SK-N-SH (cell line): ENCODE measurements at regions not wholly inside any gene's neighbourhood (a gene's known extent, or its start where the extent isn't known, plus 50 kb on each side); places are given as distances from the start of the nearest gene placed in this dataset.
A peak's percentile ranks its signal among the peaks of the same experiment; 100 is the strongest.

Experiments used
- CTCF ChIA-PET: fragments of 300-600, 350-600 bp; formaldehyde crosslinking; extraction: SDS; loops from one replicate; lab custom pipeline; 2021; lab: Yijun Ruan, JAX
- POLR2A ChIA-PET: fragments of 350-600 bp; sonication (Branson Sonifier 250); formaldehyde crosslinking; extraction: SDS; loops from one replicate; lab custom pipeline; 2020; ENCODE audit warnings: antibody characterized with exemption, inconsistent platforms; lab: Yijun Ruan, JAX
- DNase-seq: peaks from one replicate; pipeline ENCODE4 v3.0.0; 2012
- H2AFZ ChIP-seq: fragments of 200-600 bp; sonication (generic); 2 replicates; pipeline ENCODE4 v1.8.1; 2016; ENCODE audit warnings: antibody characterized with exemption, mild to moderate bottlenecking, low read depth
- H3F3A ChIP-seq: fragments of 200-600 bp; sonication (generic); replicated peaks from 2 replicates; pipeline ENCODE3; 2016; ENCODE audit warnings: antibody characterized with exemption, mild to moderate bottlenecking; ENCODE audit not compliant: insufficient read depth
- H3K27ac ChIP-seq, 2 experiments: fragments of 200-500 bp in 1 of 2; fragments of 200-600 bp in 1 of 2; sonication (Bioruptor generic) in 1 of 2; sonication (generic), shearing (Covaris generic) in 1 of 2; 2 replicates each; pipeline versions ENCODE4 v1.5.1 to v1.6.1; 2014 to 2016; ENCODE audit warnings: low read depth in 2 of 2, inconsistent platforms in 1 of 2, low read length in 1 of 2, mild to moderate bottlenecking in 1 of 2, mixed read lengths in 1 of 2
- H3K27me3 ChIP-seq: fragments of 200-600 bp; sonication (generic), shearing (Covaris generic); 2 replicates; pipeline ENCODE4 v1.6.1; 2016; ENCODE audit warnings: mixed run types; ENCODE audit not compliant: insufficient read depth
- H3K36me3 ChIP-seq, 2 experiments: fragments of 200-500 bp in 1 of 2; fragments of 200-600 bp in 1 of 2; sonication (Bioruptor generic) in 1 of 2; sonication (generic) in 1 of 2; replicated peaks in 1 of 2; 2 replicates each; pipeline versions ENCODE3 to v1.5.1; 2014 to 2016; ENCODE audit warnings: low read length in 1 of 2, mild to moderate bottlenecking in 1 of 2; ENCODE audit not compliant: insufficient read depth in 2 of 2, control insufficient read depth in 1 of 2
- H3K4me1 ChIP-seq, 2 experiments: fragments of 200-500 bp in 1 of 2; fragments of 200-600 bp in 1 of 2; sonication (Bioruptor generic) in 1 of 2; sonication (generic), shearing (Covaris generic) in 1 of 2; 2 replicates each; pipeline versions ENCODE4 v1.5.1 to v1.6.1; 2014 to 2016; ENCODE audit warnings: low read depth in 1 of 2, low read length in 1 of 2, mixed run types in 1 of 2; ENCODE audit not compliant: insufficient read depth in 2 of 2, control insufficient read depth in 1 of 2
- H3K4me2 ChIP-seq: fragments of 200-600 bp; sonication (generic), shearing (Covaris generic); 2 replicates; pipeline ENCODE4 v1.6.1; 2017; ENCODE audit warnings: mixed run types
- H3K4me3 ChIP-seq, 2 experiments: fragments of 200-500 bp in 1 of 2; fragments of 200-600 bp in 1 of 2; sonication (Bioruptor generic) in 1 of 2; sonication (generic), shearing (Covaris generic) in 1 of 2; 2 replicates each; pipeline versions ENCODE4 v1.5.1 to v1.8.1; 2014 to 2016; ENCODE audit warnings: low read depth in 2 of 2, inconsistent platforms in 1 of 2, low read length in 1 of 2, mild to moderate bottlenecking in 1 of 2, mixed read lengths in 1 of 2, moderate library complexity in 1 of 2
- H3K79me2 ChIP-seq: fragments of 200-600 bp; sonication (generic); 2 replicates; pipeline ENCODE4 v1.8.1; 2017; ENCODE audit warnings: mild to moderate bottlenecking; ENCODE audit not compliant: insufficient read depth
- H3K9ac ChIP-seq: fragments of 200-600 bp; sonication (generic); 2 replicates; pipeline ENCODE4 v1.6.1; 2017; ENCODE audit warnings: mixed run types
- H3K9me2 ChIP-seq: fragments of 200-600 bp; sonication (generic); 2 replicates; pipeline ENCODE4 v1.6.1; 2017; ENCODE audit warnings: mixed run types
- H3K9me3 ChIP-seq: fragments of 200-600 bp; sonication (generic); 2 replicates; pipeline ENCODE4 v1.6.1; 2017; ENCODE audit warnings: mixed run types, mild to moderate bottlenecking, moderate library complexity
- H4K20me1 ChIP-seq: fragments of 200-600 bp; sonication (generic); 2 replicates; pipeline ENCODE4 v1.6.1; 2017; ENCODE audit warnings: mild to moderate bottlenecking, mixed run types; ENCODE audit not compliant: insufficient read depth
- CHD2 ChIP-seq: fragments of 150-350 bp; IDR thresholded peaks from 2 replicates; pipeline ENCODE4 v1.6.1; 2018; ENCODE audit warnings: low read length; ENCODE audit not compliant: partially characterized antibody
- EZH2phosphoT487 ChIP-seq: fragments of 200-600 bp; sonication (generic); IDR thresholded peaks from 2 replicates; pipeline ENCODE4 v1.6.1; 2017; ENCODE audit warnings: low read depth, mixed run types, mild to moderate bottlenecking, antibody characterized with exemption, moderate library complexity, borderline replicate concordance
- FOSL2 ChIP-seq: IDR thresholded peaks from 2 replicates; pipeline ENCODE4 v1.4.0; 2012; ENCODE audit warnings: low read depth, mild to moderate bottlenecking, moderate library complexity, borderline replicate concordance
- JUND ChIP-seq: IDR thresholded peaks from 2 replicates; pipeline ENCODE4 v1.4.0; 2012
- MEF2A ChIP-seq: IDR thresholded peaks from 2 replicates; pipeline ENCODE4 v1.4.0; 2012; ENCODE audit warnings: low read depth, borderline replicate concordance
- MXI1 ChIP-seq: IDR thresholded peaks from 2 replicates; pipeline ENCODE4 v1.6.1; 2012; ENCODE audit warnings: mild to moderate bottlenecking, low read depth, low read length, improper control_type of control experiment
- NFIC ChIP-seq: IDR thresholded peaks from 2 replicates; pipeline ENCODE4 v1.4.0; 2012; ENCODE audit warnings: borderline replicate concordance
- RAD21 ChIP-seq: IDR thresholded peaks from 2 replicates; pipeline ENCODE4 v1.6.1; 2012; ENCODE audit warnings: mild to moderate bottlenecking, low read length
- SIN3A ChIP-seq: IDR thresholded peaks from 2 replicates; pipeline ENCODE4 v1.6.1; 2012; ENCODE audit warnings: low read depth, mild to moderate bottlenecking, low read length, moderate library complexity, borderline replicate concordance
- SMC3 ChIP-seq: IDR thresholded peaks from 2 replicates; pipeline ENCODE4 v1.6.1; 2012; ENCODE audit warnings: low read depth, low read length, improper control_type of control experiment
- TCF12 ChIP-seq: IDR thresholded peaks from 2 replicates; pipeline ENCODE4 v1.4.0; 2012
- WGBS: methylation state at CpG from one replicate; pipeline ENCODE4 v1.1.6; 2017; ENCODE audit warnings: low lambda C conversion rate; 5-methylcytosine and 5-hydroxymethylcytosine counted together
- TF ChIP-seq, protein P1 (sequence below): fragments of 150-350 bp; IDR thresholded peaks from 2 replicates; pipeline ENCODE4 v1.6.1; 2016; ENCODE audit warnings: mild to moderate bottlenecking, low read depth, low read length
- TF ChIP-seq, protein P2 (sequence below): IDR thresholded peaks from 2 replicates; pipeline ENCODE4; 2012
- TF ChIP-seq, protein P3 (sequence below): fragments of 200-600 bp; sonication (generic); IDR thresholded peaks from 2 replicates; pipeline ENCODE4 v1.6.1; 2017; ENCODE audit warnings: antibody characterized with exemption, mild to moderate bottlenecking, moderate library complexity
- TF ChIP-seq, protein P4 (sequence below): IDR thresholded peaks from 2 replicates; pipeline ENCODE4 v1.4.0; 2012; ENCODE audit warnings: low read depth, borderline replicate concordance

DNA sequence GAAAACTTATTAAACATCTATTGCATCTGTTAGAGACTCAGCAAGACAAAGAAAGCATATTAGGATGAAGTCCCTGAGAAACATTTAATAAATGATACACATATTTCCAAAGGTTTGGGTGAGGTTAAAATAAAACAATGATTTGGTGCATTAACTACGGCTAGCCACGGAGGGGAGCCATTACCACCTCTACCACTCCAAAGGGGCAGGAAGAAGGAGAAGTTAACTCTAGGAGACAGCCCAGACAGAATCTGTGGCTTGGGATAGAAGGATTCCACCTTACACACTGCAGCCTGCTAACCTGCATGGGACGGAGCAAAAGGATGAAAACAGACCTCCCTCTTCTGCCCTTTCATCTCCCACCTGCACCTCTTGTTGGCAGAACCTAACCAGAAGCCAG lies 189.1 kb upstream of the C1QTNF7 start:
- no peak overlapping the region for H3K4me2 ChIP-seq
- H3K27me3 ChIP-seq: no peaks in the 10 kb centered on the region
- no peak overlapping the region for H3K9ac ChIP-seq
- CTCF ChIA-PET: interaction anchor here (0.6 to 5.7 kb wide), 10 partner anchors 16 to 1584 kb away, joined by 3 to 61 read pairs (median 4); no protein-coding TSS in a partner anchor
- peak; percentile 65 for DNase-seq
- no peaks in the 10 kb centered on the region for H3K9me2 ChIP-seq
- H3F3A ChIP-seq: peaks cover 10% of the 10 kb centered on the region
- 30% methylated on average over 3 of the region's 3 CpGs for WGBS
- H3K27ac ChIP-seq: no peak overlapping the region
- no peaks in the 10 kb centered on the region for H4K20me1 ChIP-seq
- H3K36me3 ChIP-seq: no peaks in the 10 kb centered on the region
- no peaks in the 10 kb centered on the region for H3K79me2 ChIP-seq
- H3K4me3 ChIP-seq: no peak overlapping the region
- H3K4me1 ChIP-seq: peaks cover 2 to 25% of the 10 kb centered on the region in 2 experiments; a peak in 3 of 4 replicates
- no peaks in the 10 kb centered on the region for H3K9me3 ChIP-seq
- no peak overlapping the region for H2AFZ ChIP-seq
- TF ChIP-seq, protein P1, sequence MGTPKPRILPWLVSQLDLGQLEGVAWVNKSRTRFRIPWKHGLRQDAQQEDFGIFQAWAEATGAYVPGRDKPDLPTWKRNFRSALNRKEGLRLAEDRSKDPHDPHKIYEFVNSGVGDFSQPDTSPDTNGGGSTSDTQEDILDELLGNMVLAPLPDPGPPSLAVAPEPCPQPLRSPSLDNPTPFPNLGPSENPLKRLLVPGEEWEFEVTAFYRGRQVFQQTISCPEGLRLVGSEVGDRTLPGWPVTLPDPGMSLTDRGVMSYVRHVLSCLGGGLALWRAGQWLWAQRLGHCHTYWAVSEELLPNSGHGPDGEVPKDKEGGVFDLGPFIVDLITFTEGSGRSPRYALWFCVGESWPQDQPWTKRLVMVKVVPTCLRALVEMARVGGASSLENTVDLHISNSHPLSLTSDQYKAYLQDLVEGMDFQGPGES: no peak
- TF ChIP-seq CHD2 (no peak), FOSL2 (no peak), MXI1 (no peak), SMC3 (peak; percentile 94), EZH2phosphoT487 (no peak), MEF2A (no peak), SIN3A (no peak), RAD21 (peak; percentile 90)
- TF ChIP-seq, protein P2, sequence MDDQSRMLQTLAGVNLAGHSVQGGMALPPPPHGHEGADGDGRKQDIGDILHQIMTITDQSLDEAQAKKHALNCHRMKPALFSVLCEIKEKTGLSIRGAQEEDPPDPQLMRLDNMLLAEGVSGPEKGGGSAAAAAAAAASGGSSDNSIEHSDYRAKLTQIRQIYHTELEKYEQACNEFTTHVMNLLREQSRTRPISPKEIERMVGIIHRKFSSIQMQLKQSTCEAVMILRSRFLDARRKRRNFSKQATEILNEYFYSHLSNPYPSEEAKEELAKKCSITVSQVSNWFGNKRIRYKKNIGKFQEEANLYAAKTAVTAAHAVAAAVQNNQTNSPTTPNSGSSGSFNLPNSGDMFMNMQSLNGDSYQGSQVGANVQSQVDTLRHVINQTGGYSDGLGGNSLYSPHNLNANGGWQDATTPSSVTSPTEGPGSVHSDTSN: no peak
- TF ChIP-seq, protein P3, sequence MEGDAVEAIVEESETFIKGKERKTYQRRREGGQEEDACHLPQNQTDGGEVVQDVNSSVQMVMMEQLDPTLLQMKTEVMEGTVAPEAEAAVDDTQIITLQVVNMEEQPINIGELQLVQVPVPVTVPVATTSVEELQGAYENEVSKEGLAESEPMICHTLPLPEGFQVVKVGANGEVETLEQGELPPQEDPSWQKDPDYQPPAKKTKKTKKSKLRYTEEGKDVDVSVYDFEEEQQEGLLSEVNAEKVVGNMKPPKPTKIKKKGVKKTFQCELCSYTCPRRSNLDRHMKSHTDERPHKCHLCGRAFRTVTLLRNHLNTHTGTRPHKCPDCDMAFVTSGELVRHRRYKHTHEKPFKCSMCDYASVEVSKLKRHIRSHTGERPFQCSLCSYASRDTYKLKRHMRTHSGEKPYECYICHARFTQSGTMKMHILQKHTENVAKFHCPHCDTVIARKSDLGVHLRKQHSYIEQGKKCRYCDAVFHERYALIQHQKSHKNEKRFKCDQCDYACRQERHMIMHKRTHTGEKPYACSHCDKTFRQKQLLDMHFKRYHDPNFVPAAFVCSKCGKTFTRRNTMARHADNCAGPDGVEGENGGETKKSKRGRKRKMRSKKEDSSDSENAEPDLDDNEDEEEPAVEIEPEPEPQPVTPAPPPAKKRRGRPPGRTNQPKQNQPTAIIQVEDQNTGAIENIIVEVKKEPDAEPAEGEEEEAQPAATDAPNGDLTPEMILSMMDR: peak; percentile 67
- POLR2A ChIA-PET: no interaction called here

DNA sequence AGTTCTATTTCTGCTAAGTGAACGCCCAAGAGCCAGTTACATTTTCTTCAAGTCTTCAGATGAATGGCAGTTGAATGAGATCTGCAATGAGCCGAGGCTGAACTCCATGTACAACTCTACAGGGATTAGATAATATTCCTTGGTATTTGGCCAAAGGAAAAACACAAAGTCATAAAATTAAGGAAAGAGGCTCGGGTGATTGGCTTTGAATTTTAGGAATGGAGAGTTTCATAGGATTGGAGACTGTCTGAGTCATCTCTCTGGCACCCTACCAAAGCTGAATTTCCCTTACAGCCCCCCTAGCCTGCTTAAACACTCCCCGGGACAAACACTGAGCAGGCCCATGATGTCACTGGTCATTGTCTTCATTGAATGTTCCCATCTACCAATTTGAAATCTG lies 188.0 kb upstream of the C1QTNF7 start:
- Histone ChIP-seq H3K9me2 (no peaks in the 10 kb centered on the region), H3K27ac (no peak overlapping the region; a peak in 1 of 4 replicates), H3K79me2 (no peaks in the 10 kb centered on the region), H3F3A (peaks cover 4% of the 10 kb centered on the region), H3K36me3 (no peaks in the 10 kb centered on the region), H3K4me3 (no peak overlapping the region), H3K4me1 (peaks cover 3 to 17% of the 10 kb centered on the region in 2 experiments; a peak in 2 of 4 replicates), H2AFZ (no peak overlapping the region), H3K4me2 (no peak overlapping the region), H3K9me3 (no peaks in the 10 kb centered on the region), H3K9ac (no peak overlapping the region), H3K27me3 (no peaks in the 10 kb centered on the region), H4K20me1 (no peaks in the 10 kb centered on the region)
- 42% methylated on average over 4 of the region's 4 CpGs for WGBS
- DNase-seq: no peak
- ChIA-PET CTCF (interaction anchor here (5.7 kb wide), 1 partner anchor 217 kb away, joined by 61 read pairs; no protein-coding TSS in a partner anchor), POLR2A (no interaction called here)
- TF ChIP-seq JUND: 0 out of 2 replicates have a peak, but pooled peaks have one; percentile 5
- TF ChIP-seq NFIC: peak; percentile 50
- TF ChIP-seq TCF12: peak; percentile 45; the same call in 1 of the 2 replicates
- TF ChIP-seq CHD2: no peak
- TF ChIP-seq, protein P4, sequence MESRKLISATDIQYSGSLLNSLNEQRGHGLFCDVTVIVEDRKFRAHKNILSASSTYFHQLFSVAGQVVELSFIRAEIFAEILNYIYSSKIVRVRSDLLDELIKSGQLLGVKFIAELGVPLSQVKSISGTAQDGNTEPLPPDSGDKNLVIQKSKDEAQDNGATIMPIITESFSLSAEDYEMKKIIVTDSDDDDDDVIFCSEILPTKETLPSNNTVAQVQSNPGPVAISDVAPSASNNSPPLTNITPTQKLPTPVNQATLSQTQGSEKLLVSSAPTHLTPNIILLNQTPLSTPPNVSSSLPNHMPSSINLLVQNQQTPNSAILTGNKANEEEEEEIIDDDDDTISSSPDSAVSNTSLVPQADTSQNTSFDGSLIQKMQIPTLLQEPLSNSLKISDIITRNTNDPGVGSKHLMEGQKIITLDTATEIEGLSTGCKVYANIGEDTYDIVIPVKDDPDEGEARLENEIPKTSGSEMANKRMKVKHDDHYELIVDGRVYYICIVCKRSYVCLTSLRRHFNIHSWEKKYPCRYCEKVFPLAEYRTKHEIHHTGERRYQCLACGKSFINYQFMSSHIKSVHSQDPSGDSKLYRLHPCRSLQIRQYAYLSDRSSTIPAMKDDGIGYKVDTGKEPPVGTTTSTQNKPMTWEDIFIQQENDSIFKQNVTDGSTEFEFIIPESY: no peak
- TF ChIP-seq FOSL2: peak; percentile 16; the same call in 1 of the 2 replicates
